ACC112 (cell line): ENCODE measurements at regions not wholly inside any gene's neighbourhood (a gene's known extent, or its start where the extent isn't known, plus 50 kb on each side); places are given as distances from the start of the nearest gene placed in this dataset.
"Not testable (repeated sequence)": the region's sequence is repeated elsewhere in the genome, so short reads cannot be mapped to it uniquely, and the experiment has no call there.

Experiments
- H2AFZ ChIP-seq: fragments of 200-600 bp; sonication (generic); one replicate; pipeline ENCODE4 v1.6.0; 2017; ENCODE audit warnings: antibody characterized with exemption, low read length; ENCODE audit not compliant: unreplicated experiment
- H3K27ac ChIP-seq: fragments of 200-600 bp; sonication (generic); 2 replicates; pipeline ENCODE4 v1.5.1; 2014; ENCODE audit warnings: low read depth, mild to moderate bottlenecking, antibody characterized with exemption, low read length, moderate library complexity
- H3K27me3 ChIP-seq: fragments of 200-600 bp; sonication (generic); 2 replicates; pipeline ENCODE4 v1.6.1; 2014; ENCODE audit warnings: mild to moderate bottlenecking, antibody characterized with exemption, low read length, moderate library complexity, mixed read lengths; ENCODE audit not compliant: insufficient read depth
- H3K36me3 ChIP-seq: fragments of 200-600 bp; sonication (generic); 2 replicates; pipeline ENCODE4 v1.6.1; 2016; ENCODE audit warnings: mild to moderate bottlenecking, antibody characterized with exemption, low read length, moderate library complexity, mixed read lengths; ENCODE audit not compliant: insufficient read depth
- H3K4me1 ChIP-seq: fragments of 200-600 bp; sonication (generic); one replicate; pipeline ENCODE4 v1.6.1; 2016; ENCODE audit warnings: low read length, mixed read lengths; ENCODE audit not compliant: insufficient read depth, unreplicated experiment, control insufficient read depth
- H3K4me3 ChIP-seq: fragments of 200-600 bp; sonication (generic); 2 replicates; pipeline ENCODE4 v1.5.1; 2014; ENCODE audit warnings: mild to moderate bottlenecking, low read depth, low read length
- H3K79me2 ChIP-seq: fragments of 200-600 bp; sonication (generic); one replicate; pipeline ENCODE4 v1.6.0; 2016; ENCODE audit warnings: low read length; ENCODE audit not compliant: control insufficient read depth, unreplicated experiment, insufficient read depth

DNA sequence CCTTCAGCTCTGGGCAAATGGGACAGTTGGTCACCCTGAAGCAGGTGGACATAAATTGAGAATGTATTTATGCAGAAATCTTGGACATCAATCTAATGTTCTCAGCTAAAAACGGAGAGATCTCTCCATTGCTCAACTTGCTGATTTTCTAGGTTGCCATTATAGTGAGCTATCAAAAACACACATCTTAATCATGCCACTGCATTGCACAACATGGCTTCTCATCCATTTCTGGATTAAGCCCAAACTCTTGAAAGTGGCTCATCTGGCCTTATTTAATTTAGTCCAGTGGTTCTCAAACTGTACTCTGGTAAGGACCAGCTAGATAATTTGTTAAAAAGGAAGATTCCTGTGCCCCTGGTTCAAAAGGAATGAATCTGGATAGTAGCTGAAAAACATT is 324.9 kb upstream of the CITED2 start:
- H3K27ac ChIP-seq: peak overlapping the region; percentile 43
- no peak overlapping the region for H3K4me3 ChIP-seq
- no peaks in the 10 kb centered on the region for H3K36me3 ChIP-seq
- H2AFZ ChIP-seq: peak overlapping the region; percentile 57
- H3K4me1 ChIP-seq: peaks cover 13% of the 10 kb centered on the region
- no peaks in the 10 kb centered on the region for H3K27me3 ChIP-seq
- H3K79me2 ChIP-seq: no peaks in the 10 kb centered on the region

- Histone ChIP-seq H3K27ac (peak overlapping the region; percentile 43), H3K36me3 (no peaks in the 10 kb centered on the region), H3K4me1 (peaks cover 13% of the 10 kb centered on the region), H3K27me3 (no peaks in the 10 kb centered on the region), H3K79me2 (no peaks in the 10 kb centered on the region), H2AFZ (no peak overlapping the region), H3K4me3 (no peak overlapping the region)
Measured at GRCh38 chr6:139698526-139699176, 324.2 kb upstream of the CITED2 start.

DNA sequence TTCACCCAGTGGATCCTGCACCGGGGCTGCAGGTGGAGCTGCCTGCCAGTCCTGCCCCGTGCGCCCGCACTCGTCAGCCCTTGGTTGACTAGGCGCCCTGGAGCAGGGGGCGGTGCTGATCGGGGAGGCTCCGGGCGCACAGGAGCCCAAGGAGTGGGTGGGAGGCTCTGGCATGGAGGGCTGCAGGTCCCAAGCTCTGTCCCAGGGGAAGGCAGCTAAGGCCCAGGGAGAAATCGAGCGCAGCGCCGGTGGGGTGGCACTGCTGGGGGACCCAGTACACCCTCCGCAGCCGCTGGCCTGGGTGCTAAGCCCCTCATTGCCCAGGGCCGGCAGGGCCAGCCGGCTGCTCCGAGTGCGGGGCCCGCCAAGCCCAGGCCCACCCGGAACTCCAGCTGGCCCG is 323.4 kb upstream of the CITED2 start:
- H2AFZ ChIP-seq, H3K79me2 ChIP-seq, H3K27ac ChIP-seq, H3K27me3 ChIP-seq, H3K36me3 ChIP-seq, H3K4me3 ChIP-seq: not testable (repeated sequence)
- peaks cover 13% of the 10 kb centered on the region for H3K4me1 ChIP-seq

GRCh38 chr6:139696991-139697390 is 322.5 kb upstream of the CITED2 start:
- H3K4me3 ChIP-seq, H3K27ac ChIP-seq, H3K27me3 ChIP-seq: not testable (repeated sequence)

GRCh38 chr6:139695361-139695760 is 320.9 kb upstream of the CITED2 start:
- H3K36me3 ChIP-seq: no peaks in the 10 kb centered on the region
- no peaks in the 10 kb centered on the region for H3K27me3 ChIP-seq
- no peak overlapping the region for H2AFZ ChIP-seq
- no peak overlapping the region for H3K4me3 ChIP-seq
- no peak overlapping the region for H3K27ac ChIP-seq
- peaks cover 13% of the 10 kb centered on the region for H3K4me1 ChIP-seq
- H3K79me2 ChIP-seq: no peaks in the 10 kb centered on the region

More at GRCh38 chr6:139696991-139697390, 322.5 kb upstream of the CITED2 start:
- not testable (repeated sequence) for H3K36me3 ChIP-seq, H2AFZ ChIP-seq, H3K79me2 ChIP-seq
- peaks cover 13% of the 10 kb centered on the region for H3K4me1 ChIP-seq

GRCh38 chr6:139693735-139694134 is 319.3 kb upstream of the CITED2 start:
- H3K4me3 ChIP-seq: no peak overlapping the region
- H3K27ac ChIP-seq: no peak overlapping the region
- H2AFZ ChIP-seq: no peak overlapping the region
- no peaks in the 10 kb centered on the region for H3K36me3 ChIP-seq
- no peaks in the 10 kb centered on the region for H3K79me2 ChIP-seq
- no peaks in the 10 kb centered on the region for H3K27me3 ChIP-seq
- peaks cover 6% of the 10 kb centered on the region for H3K4me1 ChIP-seq

DNA sequence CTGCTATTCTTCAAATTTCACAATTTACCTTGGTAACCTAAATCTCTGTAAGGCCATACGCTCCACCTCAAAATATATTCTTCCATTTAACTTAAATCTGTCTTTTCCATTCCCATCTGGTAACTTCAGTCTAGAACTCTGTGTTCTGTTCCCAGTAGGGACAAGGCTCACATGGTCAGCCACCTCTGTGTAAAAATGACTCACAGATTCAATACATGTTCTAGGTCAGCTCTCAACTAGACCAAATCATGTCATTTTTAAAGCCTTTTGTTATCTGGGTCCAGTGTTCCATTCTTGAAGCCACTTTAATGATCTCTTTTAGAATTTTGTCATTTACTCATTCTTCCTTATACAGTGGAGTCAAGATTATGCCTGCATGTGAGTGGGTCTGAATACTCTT is 315.6 kb upstream of the CITED2 start:
- no peaks in the 10 kb centered on the region for H3K79me2 ChIP-seq
- H3K27ac ChIP-seq: no peak overlapping the region
- peak overlapping the region; percentile 12 for H2AFZ ChIP-seq
- no peak overlapping the region for H3K4me3 ChIP-seq
- no peaks in the 10 kb centered on the region for H3K27me3 ChIP-seq
- no peaks in the 10 kb centered on the region for H3K36me3 ChIP-seq
- peaks cover 3% of the 10 kb centered on the region for H3K4me1 ChIP-seq

DNA sequence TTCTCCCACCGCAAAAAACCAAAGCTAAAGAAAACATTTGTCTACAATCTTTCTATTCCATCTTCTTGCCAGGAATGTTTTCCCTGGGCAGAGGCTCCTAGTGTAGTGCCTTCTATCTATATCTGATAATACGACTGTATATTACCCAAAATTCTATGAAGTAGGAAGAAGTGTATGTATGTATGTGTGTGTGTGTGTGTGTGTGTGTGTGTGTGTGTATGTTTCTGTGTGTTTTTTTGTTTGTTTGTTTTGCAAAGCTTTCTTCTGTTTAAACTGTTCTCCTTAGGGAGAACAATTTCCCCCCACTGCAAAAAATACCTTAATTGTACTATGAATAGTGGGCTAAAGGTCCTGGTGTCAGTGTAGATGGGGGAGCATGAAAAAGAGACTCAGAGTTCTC is 312.6 kb upstream of the CITED2 start:
- Histone ChIP-seq H3K27me3 (no peaks in the 10 kb centered on the region), H3K4me1 (peaks cover 3% of the 10 kb centered on the region), H2AFZ (no peak overlapping the region), H3K4me3 (no peak overlapping the region), H3K27ac (no peak overlapping the region), H3K36me3 (no peaks in the 10 kb centered on the region), H3K79me2 (no peaks in the 10 kb centered on the region)

- H3K79me2 ChIP-seq: no peaks in the 10 kb centered on the region
- no peak overlapping the region for H3K27ac ChIP-seq
- no peaks in the 10 kb centered on the region for H3K36me3 ChIP-seq
Measured at GRCh38 chr6:139686308-139686707, 311.9 kb upstream of the CITED2 start.

GRCh38 chr6:139685009-139685408 is 310.6 kb upstream of the CITED2 start:
- no peak overlapping the region for H3K4me3 ChIP-seq
- no peaks in the 10 kb centered on the region for H3K79me2 ChIP-seq
- H2AFZ ChIP-seq: no peak overlapping the region
- H3K4me1 ChIP-seq: peaks cover 11% of the 10 kb centered on the region
- no peaks in the 10 kb centered on the region for H3K27me3 ChIP-seq
- no peak overlapping the region for H3K27ac ChIP-seq
- H3K36me3 ChIP-seq: no peaks in the 10 kb centered on the region

More at GRCh38 chr6:139686308-139686707, 311.9 kb upstream of the CITED2 start:
- Histone ChIP-seq H2AFZ (no peak overlapping the region), H3K27me3 (no peaks in the 10 kb centered on the region), H3K4me1 (peaks cover 3% of the 10 kb centered on the region), H3K4me3 (no peak overlapping the region)

- H3K27me3 ChIP-seq: no peaks in the 10 kb centered on the region
- no peak overlapping the region for H2AFZ ChIP-seq
- H3K36me3 ChIP-seq: no peaks in the 10 kb centered on the region
- no peaks in the 10 kb centered on the region for H3K79me2 ChIP-seq
- no peak overlapping the region for H3K4me3 ChIP-seq
- no peak overlapping the region for H3K27ac ChIP-seq
- H3K4me1 ChIP-seq: peaks cover 19% of the 10 kb centered on the region
Measured at GRCh38 chr6:139680819-139681218, 306.4 kb upstream of the CITED2 start.
